H9 (cell line): ENCODE measurements at regions not wholly inside any gene's neighbourhood (a gene's known extent, or its start where the extent isn't known, plus 50 kb on each side); places are given as distances from the start of the nearest gene placed in this dataset.

Experiments
- DNase-seq: peaks from one replicate; pipeline ENCODE4 v3.0.0-alpha.2; 2017
- H2AFZ ChIP-seq: one replicate; pipeline ENCODE4 v1.6.1; 2013; ENCODE audit warnings: mild to moderate bottlenecking, low read length, control low read depth, moderate library complexity
- H2AK5ac ChIP-seq: 2 replicates; pipeline ENCODE4 v1.6.1; 2013; ENCODE audit warnings: low read length, control low read depth, mixed read lengths; ENCODE audit not compliant: insufficient read length
- H2BK120ac ChIP-seq: one replicate; pipeline ENCODE4 v1.6.1; 2013; ENCODE audit warnings: low read depth, mild to moderate bottlenecking, low read length, control low read depth, inconsistent platforms; ENCODE audit not compliant: poor library complexity, severe bottlenecking
- H2BK12ac ChIP-seq: 2 replicates; pipeline ENCODE4 v1.6.1; 2013; ENCODE audit warnings: low read length, control low read depth, mixed read lengths, low read depth; ENCODE audit not compliant: insufficient read length
- H2BK15ac ChIP-seq: 2 replicates; pipeline ENCODE4 v1.6.1; 2013; ENCODE audit warnings: low read depth, low read length, control low read depth
- H2BK20ac ChIP-seq: one replicate; pipeline ENCODE4 v1.6.1; 2013; ENCODE audit warnings: low read depth, mild to moderate bottlenecking, low read length, control low read depth, inconsistent platforms; ENCODE audit not compliant: poor library complexity, severe bottlenecking
- H2BK5ac ChIP-seq: 2 replicates; pipeline ENCODE4 v1.6.1; 2013; ENCODE audit warnings: low read length, control low read depth, mixed read lengths; ENCODE audit not compliant: insufficient read length
- H3K14ac ChIP-seq: 2 replicates; pipeline ENCODE4 v1.6.1; 2013; ENCODE audit warnings: low read length, control low read depth; ENCODE audit not compliant: insufficient read depth
- H3K18ac ChIP-seq: 2 replicates; pipeline ENCODE4 v1.6.1; 2013; ENCODE audit warnings: low read depth, mild to moderate bottlenecking, mixed read lengths, low read length, control low read depth; ENCODE audit not compliant: insufficient read length
- H3K23ac ChIP-seq: 2 replicates; pipeline ENCODE4 v1.6.1; 2013; ENCODE audit warnings: low read length, control low read depth, mixed read lengths, low read depth; ENCODE audit not compliant: insufficient read length
- H3K23me2 ChIP-seq: 2 replicates; pipeline ENCODE4 v1.6.1; 2013; ENCODE audit warnings: low read depth, mild to moderate bottlenecking, mixed read lengths, low read length, control low read depth; ENCODE audit not compliant: insufficient read length, poor library complexity, severe bottlenecking
- H3K27ac ChIP-seq: 2 replicates; pipeline ENCODE4 v1.5.1; 2013; ENCODE audit warnings: low read length, control low read depth, mixed read lengths, low read depth; ENCODE audit not compliant: insufficient read length
- H3K27me3 ChIP-seq: 2 replicates; pipeline ENCODE4 v1.6.1; 2013; ENCODE audit warnings: low read length, control low read depth, inconsistent platforms; ENCODE audit not compliant: insufficient read depth
- H3K4ac ChIP-seq: 2 replicates; pipeline ENCODE4 v1.6.1; 2013; ENCODE audit warnings: low read depth, mild to moderate bottlenecking, control low read depth, inconsistent platforms, low read length, moderate library complexity
- H3K4me1 ChIP-seq: 2 replicates; pipeline ENCODE4 v1.6.1; 2013; ENCODE audit warnings: low read length, control low read depth, inconsistent platforms; ENCODE audit not compliant: insufficient read depth
- H3K4me2 ChIP-seq: 2 replicates; pipeline ENCODE4 v1.6.1; 2013; ENCODE audit warnings: low read length, control low read depth, mixed read lengths; ENCODE audit not compliant: insufficient read length, insufficient read depth
- H3K56ac ChIP-seq: 2 replicates; pipeline ENCODE4 v1.6.1; 2013; ENCODE audit warnings: low read depth, mild to moderate bottlenecking, mixed read lengths, low read length, control low read depth; ENCODE audit not compliant: insufficient read length
- H3K79me1 ChIP-seq: 2 replicates; pipeline ENCODE4 v1.6.1; 2013; ENCODE audit warnings: low read depth, mild to moderate bottlenecking, moderate library complexity, low read length, control low read depth, inconsistent platforms; ENCODE audit not compliant: insufficient read depth, poor library complexity, severe bottlenecking
- H3K79me2 ChIP-seq: 2 replicates; pipeline ENCODE4 v1.6.1; 2013; ENCODE audit warnings: low read length, control low read depth, inconsistent platforms; ENCODE audit not compliant: insufficient read depth
- H3K9ac ChIP-seq: 2 replicates; pipeline ENCODE4 v1.6.1; 2013; ENCODE audit warnings: low read length, control low read depth, mixed read lengths; ENCODE audit not compliant: insufficient read length; ENCODE audit errors: extremely low read depth
- H3K9me3 ChIP-seq: one replicate; pipeline ENCODE4 v1.6.1; 2013; ENCODE audit warnings: low read depth, low read length, inconsistent platforms; ENCODE audit not compliant: control insufficient read depth
- H3T11ph ChIP-seq: one replicate; pipeline ENCODE4 v1.6.1; 2013; ENCODE audit warnings: mild to moderate bottlenecking, low read length, control low read depth, inconsistent platforms
- H4K20me1 ChIP-seq: one replicate; pipeline ENCODE4 v1.6.1; 2013; ENCODE audit not compliant: control insufficient read depth, insufficient read length, insufficient read depth
- H4K5ac ChIP-seq: 2 replicates; pipeline ENCODE4 v1.6.1; 2013; ENCODE audit warnings: low read depth, mild to moderate bottlenecking, mixed read lengths, low read length, control low read depth; ENCODE audit not compliant: insufficient read length
- H4K8ac ChIP-seq: replicated peaks from 2 replicates; pipeline ENCODE4 v1.6.1; 2013; ENCODE audit warnings: low read length, control low read depth, mixed read lengths, low read depth; ENCODE audit not compliant: insufficient read length
- H4K91ac ChIP-seq: 2 replicates; pipeline ENCODE4 v1.6.1; 2013; ENCODE audit warnings: low read depth, mild to moderate bottlenecking, moderate library complexity, mixed read lengths, low read length, control low read depth; ENCODE audit not compliant: insufficient read length
- H3K27ac Mint-ChIP-seq, 3 experiments: 2 replicates in 2 of 3; 3 replicates in 1 of 3; pipeline ENCODE4 v1.8.0; 2020 to 2021; ENCODE audit warnings: mixed read lengths in 3 of 3, mild to moderate bottlenecking in 1 of 3, moderate library complexity in 1 of 3
- H3K27me3 Mint-ChIP-seq: 2 replicates; pipeline ENCODE4 v1.8.0; 2021; ENCODE audit warnings: low read depth, mild to moderate bottlenecking, moderate library complexity, mixed read lengths
- H3K36me3 Mint-ChIP-seq, 3 experiments: 2 replicates in 2 of 3; 3 replicates in 1 of 3; pipeline ENCODE4 v1.8.0; 2020 to 2021; ENCODE audit warnings: low read depth in 3 of 3, mixed read lengths in 3 of 3; ENCODE audit not compliant: insufficient read depth in 1 of 3
- H3K4me1 Mint-ChIP-seq, 2 experiments: 2 replicates each; pipeline ENCODE4 v1.8.0; 2020; ENCODE audit warnings: mixed read lengths in 2 of 2
- H3K4me3 Mint-ChIP-seq, 2 experiments: 2 replicates in 1 of 2; 3 replicates in 1 of 2; pipeline ENCODE4 v1.8.0; 2020 to 2021; ENCODE audit warnings: mild to moderate bottlenecking in 2 of 2, mixed read lengths in 2 of 2, moderate library complexity in 1 of 2
- H3K9me3 Mint-ChIP-seq, 2 experiments: 2 replicates in 1 of 2; 3 replicates in 1 of 2; pipeline ENCODE4 v1.8.0; 2020; ENCODE audit warnings: mild to moderate bottlenecking in 2 of 2, mixed read lengths in 2 of 2, moderate library complexity in 1 of 2
- TF ChIP-seq, protein P1 (sequence below): fragments of 200-600 bp; sonication (generic); conservative IDR thresholded peaks from 3 replicates; pipeline ENCODE4 v1.8.0; 2021; ENCODE audit warnings: antibody characterized with exemption, mild to moderate bottlenecking

DNA sequence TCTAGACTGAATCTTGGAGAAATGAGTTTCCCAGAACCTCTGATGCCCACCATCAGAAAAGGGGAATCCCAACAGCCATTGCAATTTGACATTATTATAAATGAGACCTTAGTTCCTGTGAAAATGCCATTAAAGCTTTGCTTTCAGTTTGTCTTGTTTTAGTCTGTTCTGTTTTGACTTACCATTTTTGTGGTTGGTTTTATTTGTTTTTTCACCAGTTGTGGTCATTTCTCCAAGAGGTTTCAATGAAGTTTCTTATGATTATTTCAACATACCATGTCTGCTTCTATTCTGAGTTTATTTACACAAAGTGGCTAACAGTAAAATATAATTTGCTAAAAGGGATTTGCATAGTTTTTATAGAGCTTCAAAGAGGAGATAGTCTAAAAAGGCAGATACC lies 175.0 kb upstream of the MCTP2 start:
- Histone ChIP-seq H4K20me1 (no peaks in the 10 kb centered on the region), H3K56ac (no peak overlapping the region), H2BK15ac (no peak overlapping the region), H4K8ac (no peak overlapping the region), H2BK5ac (no peak overlapping the region), H2BK12ac (no peak overlapping the region), H3K4ac (no peak overlapping the region), H3K9me3 (no peaks in the 10 kb centered on the region), H2BK20ac (no peak overlapping the region), H3K14ac (no peak overlapping the region), H2BK120ac (no peak overlapping the region), H4K91ac (no peak overlapping the region), H3K27ac (no peak overlapping the region), H3K79me2 (no peaks in the 10 kb centered on the region), H3T11ph (no peak overlapping the region), H3K18ac (no peak overlapping the region), H3K27me3 (no peaks in the 10 kb centered on the region), H3K4me2 (no peak overlapping the region), H3K23me2 (no peaks in the 10 kb centered on the region), H3K4me1 (no peaks in the 10 kb centered on the region), H3K79me1 (no peaks in the 10 kb centered on the region), H3K23ac (no peak overlapping the region), H2AFZ (no peak overlapping the region), H3K9ac (no peak overlapping the region), H2AK5ac (no peak overlapping the region), H4K5ac (no peak overlapping the region)
- Mint-ChIP-seq H3K4me1 (no peaks in the 10 kb centered on the region), H3K36me3 (no peaks in the 10 kb centered on the region), H3K9me3 (no peaks in the 10 kb centered on the region), H3K4me3 (no peak overlapping the region), H3K27me3 (peaks cover under 1% of the 10 kb centered on the region; the same call in 1 of the 2 replicates), H3K27ac (no peak overlapping the region)
- TF ChIP-seq, protein P1, sequence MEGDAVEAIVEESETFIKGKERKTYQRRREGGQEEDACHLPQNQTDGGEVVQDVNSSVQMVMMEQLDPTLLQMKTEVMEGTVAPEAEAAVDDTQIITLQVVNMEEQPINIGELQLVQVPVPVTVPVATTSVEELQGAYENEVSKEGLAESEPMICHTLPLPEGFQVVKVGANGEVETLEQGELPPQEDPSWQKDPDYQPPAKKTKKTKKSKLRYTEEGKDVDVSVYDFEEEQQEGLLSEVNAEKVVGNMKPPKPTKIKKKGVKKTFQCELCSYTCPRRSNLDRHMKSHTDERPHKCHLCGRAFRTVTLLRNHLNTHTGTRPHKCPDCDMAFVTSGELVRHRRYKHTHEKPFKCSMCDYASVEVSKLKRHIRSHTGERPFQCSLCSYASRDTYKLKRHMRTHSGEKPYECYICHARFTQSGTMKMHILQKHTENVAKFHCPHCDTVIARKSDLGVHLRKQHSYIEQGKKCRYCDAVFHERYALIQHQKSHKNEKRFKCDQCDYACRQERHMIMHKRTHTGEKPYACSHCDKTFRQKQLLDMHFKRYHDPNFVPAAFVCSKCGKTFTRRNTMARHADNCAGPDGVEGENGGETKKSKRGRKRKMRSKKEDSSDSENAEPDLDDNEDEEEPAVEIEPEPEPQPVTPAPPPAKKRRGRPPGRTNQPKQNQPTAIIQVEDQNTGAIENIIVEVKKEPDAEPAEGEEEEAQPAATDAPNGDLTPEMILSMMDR = no peak
- no peak for DNase-seq
